A673 (cell line): ENCODE measurements at regions not wholly inside any gene's neighbourhood (a gene's known extent, or its start where the extent isn't known, plus 50 kb on each side); places are given as distances from the start of the nearest gene placed in this dataset.

Experiments
- EZH2 ChIP-seq: fragments of 200-600 bp; sonication (generic); IDR thresholded peaks from 2 replicates; pipeline ENCODE4 v1.6.1; 2017; ENCODE audit warnings: borderline replicate concordance, low read depth, mild to moderate bottlenecking, mixed read lengths, antibody characterized with exemption, low read length; ENCODE audit not compliant: poor library complexity, severe bottlenecking
- TF ChIP-seq, protein P1 (sequence below): fragments of 300-800, 200-600 bp; sonication (generic); conservative IDR thresholded peaks from 2 replicates; pipeline ENCODE4 v1.5.1; 2017; ENCODE audit warnings: low read depth, mild to moderate bottlenecking, antibody characterized with exemption, low read length, moderate library complexity, mixed read lengths

DNA sequence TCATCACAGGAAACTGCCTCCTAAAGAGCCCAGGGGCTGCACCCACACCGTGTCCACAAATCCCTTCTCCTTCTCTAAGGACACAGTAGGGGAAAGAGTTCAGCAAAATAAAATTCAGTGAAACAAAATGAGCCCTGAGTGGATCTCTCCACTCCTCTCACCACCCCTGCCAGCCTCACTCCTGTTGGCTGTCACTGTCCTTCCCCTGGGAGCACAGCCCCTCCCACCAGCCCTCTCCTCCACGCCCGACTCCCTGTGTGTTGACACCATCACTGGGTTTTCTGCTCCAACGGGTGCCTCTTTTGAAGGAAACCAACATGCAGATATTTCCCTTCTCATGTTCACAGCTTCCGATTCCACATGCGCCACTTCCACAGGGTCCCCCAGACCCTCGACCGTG, 356.2 kb downstream of the AJAP1 start:
- TF ChIP-seq EZH2 = no peak
- TF ChIP-seq, protein P1, sequence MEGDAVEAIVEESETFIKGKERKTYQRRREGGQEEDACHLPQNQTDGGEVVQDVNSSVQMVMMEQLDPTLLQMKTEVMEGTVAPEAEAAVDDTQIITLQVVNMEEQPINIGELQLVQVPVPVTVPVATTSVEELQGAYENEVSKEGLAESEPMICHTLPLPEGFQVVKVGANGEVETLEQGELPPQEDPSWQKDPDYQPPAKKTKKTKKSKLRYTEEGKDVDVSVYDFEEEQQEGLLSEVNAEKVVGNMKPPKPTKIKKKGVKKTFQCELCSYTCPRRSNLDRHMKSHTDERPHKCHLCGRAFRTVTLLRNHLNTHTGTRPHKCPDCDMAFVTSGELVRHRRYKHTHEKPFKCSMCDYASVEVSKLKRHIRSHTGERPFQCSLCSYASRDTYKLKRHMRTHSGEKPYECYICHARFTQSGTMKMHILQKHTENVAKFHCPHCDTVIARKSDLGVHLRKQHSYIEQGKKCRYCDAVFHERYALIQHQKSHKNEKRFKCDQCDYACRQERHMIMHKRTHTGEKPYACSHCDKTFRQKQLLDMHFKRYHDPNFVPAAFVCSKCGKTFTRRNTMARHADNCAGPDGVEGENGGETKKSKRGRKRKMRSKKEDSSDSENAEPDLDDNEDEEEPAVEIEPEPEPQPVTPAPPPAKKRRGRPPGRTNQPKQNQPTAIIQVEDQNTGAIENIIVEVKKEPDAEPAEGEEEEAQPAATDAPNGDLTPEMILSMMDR = no peak
